AG10803 (cell line): ENCODE measurements at regions not wholly inside any gene's neighbourhood (a gene's known extent, or its start where the extent isn't known, plus 50 kb on each side); places are given as distances from the start of the nearest gene placed in this dataset.

Experiments
- DNase-seq: peaks from one replicate; pipeline ENCODE4 v3.0.0; 2010; ENCODE audit warnings: low read depth
- H3K4me3 ChIP-seq: 2 replicates; pipeline ENCODE4 v1.5.1; 2011; ENCODE audit warnings: mild to moderate bottlenecking, low read length, control low read depth
- TF ChIP-seq, protein P1 (sequence below): conservative IDR thresholded peaks from 2 replicates; pipeline ENCODE4 v1.5.1; 2011; ENCODE audit warnings: mild to moderate bottlenecking, low read length, control low read depth, inconsistent platforms

DNA sequence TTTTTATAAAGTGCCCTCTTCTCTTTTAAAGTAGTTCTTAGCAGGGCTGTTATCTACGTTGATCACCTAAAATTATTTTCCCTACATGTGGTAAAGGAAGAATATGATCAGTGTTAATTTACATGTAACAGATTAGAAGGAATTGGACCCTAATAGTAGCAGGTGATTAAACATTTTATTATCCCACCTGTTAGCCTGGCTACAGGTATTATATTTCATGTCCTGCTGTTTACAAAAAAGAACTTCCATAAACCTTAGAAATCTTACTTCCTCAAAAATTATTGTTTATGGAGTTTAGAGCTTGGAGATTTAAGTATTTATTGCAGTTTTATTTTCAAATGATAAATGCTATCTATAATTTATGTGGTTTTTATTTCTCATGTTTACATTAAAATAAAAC is 1226.7 kb downstream of the UQCRFS1 start:
- TF ChIP-seq, protein P1, sequence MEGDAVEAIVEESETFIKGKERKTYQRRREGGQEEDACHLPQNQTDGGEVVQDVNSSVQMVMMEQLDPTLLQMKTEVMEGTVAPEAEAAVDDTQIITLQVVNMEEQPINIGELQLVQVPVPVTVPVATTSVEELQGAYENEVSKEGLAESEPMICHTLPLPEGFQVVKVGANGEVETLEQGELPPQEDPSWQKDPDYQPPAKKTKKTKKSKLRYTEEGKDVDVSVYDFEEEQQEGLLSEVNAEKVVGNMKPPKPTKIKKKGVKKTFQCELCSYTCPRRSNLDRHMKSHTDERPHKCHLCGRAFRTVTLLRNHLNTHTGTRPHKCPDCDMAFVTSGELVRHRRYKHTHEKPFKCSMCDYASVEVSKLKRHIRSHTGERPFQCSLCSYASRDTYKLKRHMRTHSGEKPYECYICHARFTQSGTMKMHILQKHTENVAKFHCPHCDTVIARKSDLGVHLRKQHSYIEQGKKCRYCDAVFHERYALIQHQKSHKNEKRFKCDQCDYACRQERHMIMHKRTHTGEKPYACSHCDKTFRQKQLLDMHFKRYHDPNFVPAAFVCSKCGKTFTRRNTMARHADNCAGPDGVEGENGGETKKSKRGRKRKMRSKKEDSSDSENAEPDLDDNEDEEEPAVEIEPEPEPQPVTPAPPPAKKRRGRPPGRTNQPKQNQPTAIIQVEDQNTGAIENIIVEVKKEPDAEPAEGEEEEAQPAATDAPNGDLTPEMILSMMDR: no peak
- no peak for DNase-seq
- H3K4me3 ChIP-seq: no peak overlapping the region

DNA sequence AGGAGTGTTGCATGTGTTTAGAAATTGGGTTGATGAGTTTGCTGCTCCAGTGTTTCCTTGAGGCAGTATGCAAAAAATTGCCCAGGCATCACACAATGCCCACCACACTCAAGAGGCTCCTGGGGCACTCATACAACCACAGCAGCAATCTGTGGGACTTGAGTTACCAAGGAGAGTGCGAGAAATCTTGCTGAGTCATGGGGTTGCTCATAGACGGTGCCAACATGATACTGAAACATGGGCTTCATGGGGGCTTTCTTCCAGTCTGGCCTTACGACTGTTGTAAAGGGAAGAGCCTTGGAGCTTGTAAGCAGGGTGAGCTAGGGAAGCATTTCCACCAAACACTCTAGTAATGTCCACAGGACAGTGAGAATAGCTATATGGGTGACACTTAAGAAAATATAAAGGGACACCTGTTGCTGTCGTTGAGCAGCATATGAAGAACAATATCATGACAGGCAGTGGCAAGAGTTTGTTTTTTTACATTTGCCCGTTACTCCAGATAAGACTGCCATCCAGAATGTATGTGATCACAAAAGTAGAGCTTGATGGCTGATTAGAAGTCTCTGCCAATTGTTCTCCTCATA is 1237.4 kb downstream of the UQCRFS1 start:
- H3K4me3 ChIP-seq: no peak overlapping the region
- TF ChIP-seq, protein P1: no peak
- no peak for DNase-seq

DNA sequence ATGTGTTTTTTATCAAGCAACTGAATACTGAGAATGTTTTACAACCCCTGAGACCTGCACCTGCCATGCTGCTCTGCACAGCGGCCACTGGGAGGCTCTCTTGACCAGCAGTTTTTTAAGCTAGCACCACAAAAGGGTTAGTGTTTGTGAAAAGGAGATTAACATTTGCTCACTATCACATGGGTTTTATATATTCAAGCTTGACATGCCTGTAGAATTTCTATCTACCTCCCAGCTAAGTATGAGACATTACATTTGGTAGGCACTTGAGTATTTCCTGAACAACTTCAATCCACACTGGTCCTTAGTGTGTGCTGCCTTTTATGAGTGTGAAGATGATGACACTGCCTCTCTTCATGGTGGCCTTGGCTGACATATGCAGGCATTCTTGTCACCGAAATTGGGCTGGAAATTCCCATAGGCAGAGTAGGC is 1238.9 kb downstream of the UQCRFS1 start:
- DNase-seq: peak; percentile 42
- no peak overlapping the region for H3K4me3 ChIP-seq
- TF ChIP-seq, protein P1: peak; percentile 78

DNA sequence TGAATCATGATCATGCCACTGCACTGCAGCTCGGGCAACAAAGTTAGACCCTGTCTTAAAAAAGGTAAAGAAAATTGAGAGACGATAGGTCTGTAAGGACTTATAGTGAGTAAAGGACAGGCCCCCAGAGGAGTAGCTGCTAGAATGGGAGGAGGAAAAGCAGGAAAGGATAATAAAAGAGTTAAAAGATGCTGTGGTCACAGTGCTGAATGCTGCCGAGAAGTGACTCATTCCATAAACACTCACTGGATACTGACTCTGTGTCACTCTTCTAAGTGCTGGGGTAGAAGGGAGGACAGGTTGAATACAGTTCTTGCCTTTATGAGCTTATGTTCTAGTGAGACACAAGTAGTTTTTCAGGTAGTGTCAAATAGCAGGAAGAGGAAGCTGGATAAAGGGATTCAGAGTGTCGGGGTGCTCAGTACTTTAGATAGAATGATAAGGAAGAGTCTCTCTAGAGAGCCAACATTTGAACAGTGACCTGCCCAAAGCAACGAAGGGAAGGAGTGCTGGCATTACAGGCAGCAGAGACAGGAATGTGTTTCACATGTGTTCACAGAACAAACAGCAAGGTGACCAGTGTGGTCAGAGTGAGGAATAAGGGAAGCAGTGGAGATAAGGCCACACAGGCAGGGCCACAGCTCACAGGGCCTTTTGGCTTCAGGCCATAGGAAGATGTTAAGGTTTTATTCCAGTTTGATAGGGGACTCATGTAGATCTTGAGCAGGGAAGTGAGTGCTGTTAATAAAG is 1240.5 kb downstream of the UQCRFS1 start:
- DNase-seq: peak; percentile 74
- no peak overlapping the region for H3K4me3 ChIP-seq
- TF ChIP-seq, protein P1: no peak

DNA sequence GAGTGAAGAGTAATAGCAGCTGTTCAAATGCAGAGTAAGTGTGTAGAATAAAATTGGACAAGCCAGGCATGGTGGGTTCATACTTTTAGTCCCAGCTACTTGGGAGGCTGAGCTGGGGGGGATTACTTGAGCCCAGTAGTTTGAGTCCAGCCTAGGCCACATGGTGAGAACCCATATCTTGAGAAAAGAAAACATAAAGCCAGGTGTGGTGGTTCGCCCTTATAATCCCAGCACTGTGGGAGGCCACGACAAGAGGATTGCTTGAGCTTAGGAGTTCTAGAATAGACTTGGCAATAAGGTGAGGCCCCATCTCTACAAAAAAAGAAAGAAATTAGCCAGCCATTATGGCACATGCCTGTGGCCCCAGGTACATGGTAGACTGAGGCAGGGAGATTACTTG is 1241.1 kb downstream of the UQCRFS1 start:
- DNase-seq: no peak
- no peak overlapping the region for H3K4me3 ChIP-seq
- TF ChIP-seq, protein P1: no peak

DNA sequence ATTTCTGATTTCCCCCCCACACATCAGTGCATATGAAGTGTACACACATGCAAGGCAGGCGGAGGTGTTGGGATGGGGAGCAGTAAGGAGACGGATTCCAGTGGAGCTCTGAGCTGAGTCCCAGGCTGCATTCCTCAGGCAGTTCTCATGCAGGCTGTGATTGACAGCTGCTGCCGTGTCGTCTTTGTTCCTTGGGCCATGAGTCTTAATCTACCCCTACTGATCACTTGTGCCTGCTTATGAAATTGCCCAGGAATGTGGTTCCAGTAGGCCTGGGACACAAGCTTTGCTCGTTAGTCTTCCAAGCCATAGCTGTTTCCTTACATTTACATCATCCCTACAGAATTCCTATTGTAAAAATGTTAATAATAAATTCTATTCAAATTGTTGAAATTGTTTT is 1241.9 kb downstream of the UQCRFS1 start:
- H3K4me3 ChIP-seq: no peak overlapping the region
- TF ChIP-seq, protein P1: no peak
- peak; percentile 85 for DNase-seq

DNA sequence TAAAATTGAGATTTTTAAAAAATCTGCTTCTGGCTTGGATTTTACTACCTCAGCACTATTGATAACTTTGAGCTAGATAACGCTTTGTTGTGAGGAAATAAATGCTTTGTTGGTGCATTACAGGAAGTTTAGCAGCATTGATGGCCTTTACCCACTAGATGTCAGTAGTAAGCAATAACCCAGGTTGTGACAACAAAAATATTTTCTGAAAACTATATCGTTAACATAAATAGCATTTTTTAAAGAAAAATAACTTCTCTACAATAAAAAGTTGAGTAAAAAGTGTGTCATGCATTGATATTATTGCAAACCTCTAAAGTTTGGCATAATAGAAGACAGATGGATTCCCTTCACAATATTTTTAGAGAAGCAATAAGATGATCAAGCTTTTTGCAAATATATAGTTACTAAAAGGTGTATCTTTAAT is 1246.5 kb downstream of the UQCRFS1 start:
- TF ChIP-seq, protein P1: peak; percentile 85
- H3K4me3 ChIP-seq: no peak overlapping the region
- peak; percentile 21 for DNase-seq
